SK-N-SH (cell line): ENCODE measurements at regions not wholly inside any gene's neighbourhood (a gene's known extent, or its start where the extent isn't known, plus 50 kb on each side); places are given as distances from the start of the nearest gene placed in this dataset.

Experiments used
- CTCF ChIA-PET: fragments of 300-600, 350-600 bp; formaldehyde crosslinking; extraction: SDS; loops from one replicate; lab custom pipeline; 2021; lab: Yijun Ruan, JAX
- POLR2A ChIA-PET: fragments of 350-600 bp; sonication (Branson Sonifier 250); formaldehyde crosslinking; extraction: SDS; loops from one replicate; lab custom pipeline; 2020; ENCODE audit warnings: antibody characterized with exemption, inconsistent platforms; lab: Yijun Ruan, JAX
- DNase-seq: peaks from one replicate; pipeline ENCODE4 v3.0.0; 2012
- H2AFZ ChIP-seq: fragments of 200-600 bp; sonication (generic); 2 replicates; pipeline ENCODE4 v1.8.1; 2016; ENCODE audit warnings: antibody characterized with exemption, mild to moderate bottlenecking, low read depth
- H3F3A ChIP-seq: fragments of 200-600 bp; sonication (generic); replicated peaks from 2 replicates; pipeline ENCODE3; 2016; ENCODE audit warnings: antibody characterized with exemption, mild to moderate bottlenecking; ENCODE audit not compliant: insufficient read depth
- H3K27ac ChIP-seq, 2 experiments: fragments of 200-500 bp in 1 of 2; fragments of 200-600 bp in 1 of 2; sonication (Bioruptor generic) in 1 of 2; sonication (generic), shearing (Covaris generic) in 1 of 2; 2 replicates each; pipeline versions ENCODE4 v1.5.1 to v1.6.1; 2014 to 2016; ENCODE audit warnings: low read depth in 2 of 2, inconsistent platforms in 1 of 2, low read length in 1 of 2, mild to moderate bottlenecking in 1 of 2, mixed read lengths in 1 of 2
- H3K27me3 ChIP-seq: fragments of 200-600 bp; sonication (generic), shearing (Covaris generic); 2 replicates; pipeline ENCODE4 v1.6.1; 2016; ENCODE audit warnings: mixed run types; ENCODE audit not compliant: insufficient read depth
- H3K36me3 ChIP-seq, 2 experiments: fragments of 200-500 bp in 1 of 2; fragments of 200-600 bp in 1 of 2; sonication (Bioruptor generic) in 1 of 2; sonication (generic) in 1 of 2; replicated peaks in 1 of 2; 2 replicates each; pipeline versions ENCODE3 to v1.5.1; 2014 to 2016; ENCODE audit warnings: low read length in 1 of 2, mild to moderate bottlenecking in 1 of 2; ENCODE audit not compliant: insufficient read depth in 2 of 2, control insufficient read depth in 1 of 2
- H3K4me1 ChIP-seq, 2 experiments: fragments of 200-500 bp in 1 of 2; fragments of 200-600 bp in 1 of 2; sonication (Bioruptor generic) in 1 of 2; sonication (generic), shearing (Covaris generic) in 1 of 2; 2 replicates each; pipeline versions ENCODE4 v1.5.1 to v1.6.1; 2014 to 2016; ENCODE audit warnings: low read depth in 1 of 2, low read length in 1 of 2, mixed run types in 1 of 2; ENCODE audit not compliant: insufficient read depth in 2 of 2, control insufficient read depth in 1 of 2
- H3K4me2 ChIP-seq: fragments of 200-600 bp; sonication (generic), shearing (Covaris generic); 2 replicates; pipeline ENCODE4 v1.6.1; 2017; ENCODE audit warnings: mixed run types
- H3K4me3 ChIP-seq, 2 experiments: fragments of 200-500 bp in 1 of 2; fragments of 200-600 bp in 1 of 2; sonication (Bioruptor generic) in 1 of 2; sonication (generic), shearing (Covaris generic) in 1 of 2; 2 replicates each; pipeline versions ENCODE4 v1.5.1 to v1.8.1; 2014 to 2016; ENCODE audit warnings: low read depth in 2 of 2, inconsistent platforms in 1 of 2, low read length in 1 of 2, mild to moderate bottlenecking in 1 of 2, mixed read lengths in 1 of 2, moderate library complexity in 1 of 2
- H3K79me2 ChIP-seq: fragments of 200-600 bp; sonication (generic); 2 replicates; pipeline ENCODE4 v1.8.1; 2017; ENCODE audit warnings: mild to moderate bottlenecking; ENCODE audit not compliant: insufficient read depth
- H3K9ac ChIP-seq: fragments of 200-600 bp; sonication (generic); 2 replicates; pipeline ENCODE4 v1.6.1; 2017; ENCODE audit warnings: mixed run types
- H3K9me2 ChIP-seq: fragments of 200-600 bp; sonication (generic); 2 replicates; pipeline ENCODE4 v1.6.1; 2017; ENCODE audit warnings: mixed run types
- H3K9me3 ChIP-seq: fragments of 200-600 bp; sonication (generic); 2 replicates; pipeline ENCODE4 v1.6.1; 2017; ENCODE audit warnings: mixed run types, mild to moderate bottlenecking, moderate library complexity
- H4K20me1 ChIP-seq: fragments of 200-600 bp; sonication (generic); 2 replicates; pipeline ENCODE4 v1.6.1; 2017; ENCODE audit warnings: mild to moderate bottlenecking, mixed run types; ENCODE audit not compliant: insufficient read depth
- CHD2 ChIP-seq: fragments of 150-350 bp; IDR thresholded peaks from 2 replicates; pipeline ENCODE4 v1.6.1; 2018; ENCODE audit warnings: low read length; ENCODE audit not compliant: partially characterized antibody
- ELF1 ChIP-seq: IDR thresholded peaks from 2 replicates; pipeline ENCODE4 v1.4.0; 2012
- EP300 ChIP-seq, 2 experiments: IDR thresholded peaks; 2 replicates each; pipeline versions ENCODE4 v1.4.0 to v1.6.1; 2012; ENCODE audit warnings: borderline replicate concordance in 1 of 2, low read depth in 1 of 2, low read length in 1 of 2
- EZH2phosphoT487 ChIP-seq: fragments of 200-600 bp; sonication (generic); IDR thresholded peaks from 2 replicates; pipeline ENCODE4 v1.6.1; 2017; ENCODE audit warnings: low read depth, mixed run types, mild to moderate bottlenecking, antibody characterized with exemption, moderate library complexity, borderline replicate concordance
- FOSL2 ChIP-seq: IDR thresholded peaks from 2 replicates; pipeline ENCODE4 v1.4.0; 2012; ENCODE audit warnings: low read depth, mild to moderate bottlenecking, moderate library complexity, borderline replicate concordance
- FOXJ3 ChIP-seq: sonication (generic); formaldehyde crosslinking; IDR thresholded peaks from 2 replicates; pipeline ENCODE4 v1.5.1; 2020; ENCODE audit warnings: mild to moderate bottlenecking, missing genetic modification reagents
- FOXM1 ChIP-seq: IDR thresholded peaks from 2 replicates; pipeline ENCODE4 v1.4.0; 2012; ENCODE audit warnings: low read depth, mild to moderate bottlenecking
- GABPA ChIP-seq: IDR thresholded peaks from 2 replicates; pipeline ENCODE4 v1.4.0; 2012; ENCODE audit warnings: low read depth, mild to moderate bottlenecking
- JUND ChIP-seq: IDR thresholded peaks from 2 replicates; pipeline ENCODE4 v1.4.0; 2012
- MXI1 ChIP-seq: IDR thresholded peaks from 2 replicates; pipeline ENCODE4 v1.6.1; 2012; ENCODE audit warnings: mild to moderate bottlenecking, low read depth, low read length, improper control_type of control experiment
- NFIC ChIP-seq: IDR thresholded peaks from 2 replicates; pipeline ENCODE4 v1.4.0; 2012; ENCODE audit warnings: borderline replicate concordance
- POLR2AphosphoS5 ChIP-seq: IDR thresholded peaks from 2 replicates; pipeline ENCODE4 v1.6.1; 2012; ENCODE audit warnings: low read depth, low read length
- RAD21 ChIP-seq: IDR thresholded peaks from 2 replicates; pipeline ENCODE4 v1.6.1; 2012; ENCODE audit warnings: mild to moderate bottlenecking, low read length
- RCOR1 ChIP-seq: fragments of 150-350 bp; IDR thresholded peaks from 2 replicates; pipeline ENCODE4 v1.6.1; 2017; ENCODE audit warnings: antibody characterized with exemption, low read length
- RFX5 ChIP-seq: IDR thresholded peaks from 2 replicates; pipeline ENCODE4 v1.6.1; 2012; ENCODE audit warnings: mild to moderate bottlenecking, improper control_type of control experiment, low read length
- RXRA ChIP-seq: IDR thresholded peaks from 2 replicates; pipeline ENCODE4 v1.4.0; 2012; ENCODE audit warnings: low read depth, mild to moderate bottlenecking, borderline replicate concordance
- SIN3A ChIP-seq: IDR thresholded peaks from 2 replicates; pipeline ENCODE4 v1.6.1; 2012; ENCODE audit warnings: low read depth, mild to moderate bottlenecking, low read length, moderate library complexity, borderline replicate concordance
- SMC3 ChIP-seq: IDR thresholded peaks from 2 replicates; pipeline ENCODE4 v1.6.1; 2012; ENCODE audit warnings: low read depth, low read length, improper control_type of control experiment
- TAF1 ChIP-seq: IDR thresholded peaks from 2 replicates; pipeline ENCODE4 v1.6.1; 2012; ENCODE audit warnings: low read depth, mild to moderate bottlenecking, low read length, moderate library complexity, borderline replicate concordance
- TCF12 ChIP-seq: IDR thresholded peaks from 2 replicates; pipeline ENCODE4 v1.4.0; 2012
- YY1 ChIP-seq: IDR thresholded peaks from 2 replicates; pipeline ENCODE4 v1.4.0; 2012; ENCODE audit warnings: low read depth, mild to moderate bottlenecking
- WGBS: methylation state at CpG from one replicate; pipeline ENCODE4 v1.1.6; 2017; ENCODE audit warnings: low lambda C conversion rate; 5-methylcytosine and 5-hydroxymethylcytosine counted together
- TF ChIP-seq, protein P1 (sequence below): fragments of 200-600 bp; sonication (generic); IDR thresholded peaks from 2 replicates; pipeline ENCODE4 v1.6.1; 2017; ENCODE audit warnings: antibody characterized with exemption, mild to moderate bottlenecking, moderate library complexity
- TF ChIP-seq, protein P2 (sequence below): fragments of 150-350 bp; IDR thresholded peaks from 2 replicates; pipeline ENCODE4 v1.6.1; 2016; ENCODE audit warnings: mild to moderate bottlenecking, low read depth, low read length
- TF ChIP-seq, protein P3 (sequence below): IDR thresholded peaks from 2 replicates; pipeline ENCODE4 v1.4.0; 2012; ENCODE audit warnings: low read depth
- TF ChIP-seq, protein P4 (sequence below): IDR thresholded peaks from 2 replicates; pipeline ENCODE4 v1.4.0; 2012; ENCODE audit warnings: low read depth, borderline replicate concordance
- TF ChIP-seq, protein P5 (sequence below): fragments of 150-350 bp; IDR thresholded peaks from 2 replicates; pipeline ENCODE4 v1.6.1; 2017; ENCODE audit warnings: antibody characterized with exemption, low read length, low read depth, borderline replicate concordance
- TF ChIP-seq, protein P6 (sequence below): IDR thresholded peaks from 2 replicates; pipeline ENCODE4; 2012

DNA sequence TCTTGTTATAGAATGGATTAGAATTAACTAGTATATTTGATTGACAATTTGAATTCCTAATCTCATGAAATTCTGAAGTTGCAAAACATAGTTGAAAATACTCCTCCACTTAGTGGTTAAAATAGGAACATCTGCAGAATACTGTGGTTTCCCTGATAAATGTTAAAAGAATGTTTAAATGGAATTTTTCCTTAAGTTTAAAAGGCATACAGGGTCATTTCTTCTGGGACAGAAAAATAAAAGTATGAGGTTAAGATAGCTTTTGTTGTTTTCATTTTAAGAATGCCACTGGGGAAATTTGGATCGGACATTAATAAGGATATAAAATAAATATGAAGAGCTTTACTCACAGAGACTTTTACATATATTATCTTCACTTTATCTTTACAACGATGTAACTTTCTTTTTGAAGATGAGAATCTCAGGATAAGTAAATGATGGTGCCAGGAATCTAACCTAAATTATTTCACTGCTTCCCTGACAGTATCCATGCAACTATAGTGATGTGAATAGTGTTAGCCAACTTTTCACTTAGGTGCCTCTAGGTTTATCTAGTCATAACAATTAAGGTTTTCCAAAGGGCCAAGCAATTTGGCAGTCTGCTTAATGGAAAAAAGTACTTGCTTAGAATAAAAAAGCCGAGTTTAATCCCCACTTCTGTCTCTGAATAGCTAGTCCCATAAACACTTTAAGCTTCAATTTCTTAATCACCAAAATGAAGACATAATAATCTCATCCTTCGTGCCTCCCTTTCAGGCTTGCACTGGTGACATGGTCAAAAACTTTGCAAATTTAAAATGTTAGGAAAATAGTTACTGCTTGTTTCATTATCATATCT, 151.8 kb upstream of the STK17B start:
- no peaks in the 10 kb centered on the region for H3K9me3 ChIP-seq
- no peaks in the 10 kb centered on the region for H4K20me1 ChIP-seq
- 48% methylated on average over 4 of the region's 4 CpGs for WGBS
- no peaks in the 10 kb centered on the region for H3K79me2 ChIP-seq
- H3K4me2 ChIP-seq, result peak overlapping the region; percentile 43; the same call in 1 of the 2 replicates
- H3F3A ChIP-seq, result peaks cover 17% of the 10 kb centered on the region
- DNase-seq, result no peak
- H3K4me1 ChIP-seq, result peaks cover 0 to 25% of the 10 kb centered on the region in 2 experiments
- ChIA-PET POLR2A (no interaction called here), CTCF (interaction anchor here (1.1 to 2.1 kb wide), 3 partner anchors 14 to 245 kb away, joined by 3 to 14 read pairs (median 6); no protein-coding TSS in a partner anchor)
- peak overlapping the region; percentile 64 to 86; a peak in 3 of 4 replicates for H3K27ac ChIP-seq
- peak overlapping the region; percentile 25; the same call in 1 of the 2 replicates for H3K9ac ChIP-seq
- H3K27me3 ChIP-seq, result no peaks in the 10 kb centered on the region
- no peak overlapping the region; a peak in 1 of 4 replicates for H3K4me3 ChIP-seq
- H3K9me2 ChIP-seq, result no peaks in the 10 kb centered on the region
- peaks cover 0 to 2% of the 10 kb centered on the region in 2 experiments for H3K36me3 ChIP-seq
- H2AFZ ChIP-seq, result peak overlapping the region; percentile 7; the same call in 1 of the 2 replicates
- no peak for TF ChIP-seq RCOR1
- peak in 1 of 2 experiments; percentile 51; a peak in 1 of 4 replicates for TF ChIP-seq EP300 (IDR thresholded peaks at IDR 0.05; ENCODE audit: borderline replicate concordance in 1 of 2, low read depth in 1 of 2, low read length in 1 of 2)
- no peak for TF ChIP-seq RAD21
- no peak for TF ChIP-seq MXI1
- no peak for TF ChIP-seq SIN3A
- TF ChIP-seq, protein P1, sequence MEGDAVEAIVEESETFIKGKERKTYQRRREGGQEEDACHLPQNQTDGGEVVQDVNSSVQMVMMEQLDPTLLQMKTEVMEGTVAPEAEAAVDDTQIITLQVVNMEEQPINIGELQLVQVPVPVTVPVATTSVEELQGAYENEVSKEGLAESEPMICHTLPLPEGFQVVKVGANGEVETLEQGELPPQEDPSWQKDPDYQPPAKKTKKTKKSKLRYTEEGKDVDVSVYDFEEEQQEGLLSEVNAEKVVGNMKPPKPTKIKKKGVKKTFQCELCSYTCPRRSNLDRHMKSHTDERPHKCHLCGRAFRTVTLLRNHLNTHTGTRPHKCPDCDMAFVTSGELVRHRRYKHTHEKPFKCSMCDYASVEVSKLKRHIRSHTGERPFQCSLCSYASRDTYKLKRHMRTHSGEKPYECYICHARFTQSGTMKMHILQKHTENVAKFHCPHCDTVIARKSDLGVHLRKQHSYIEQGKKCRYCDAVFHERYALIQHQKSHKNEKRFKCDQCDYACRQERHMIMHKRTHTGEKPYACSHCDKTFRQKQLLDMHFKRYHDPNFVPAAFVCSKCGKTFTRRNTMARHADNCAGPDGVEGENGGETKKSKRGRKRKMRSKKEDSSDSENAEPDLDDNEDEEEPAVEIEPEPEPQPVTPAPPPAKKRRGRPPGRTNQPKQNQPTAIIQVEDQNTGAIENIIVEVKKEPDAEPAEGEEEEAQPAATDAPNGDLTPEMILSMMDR, result no peak
- TF ChIP-seq FOSL2, result peak; percentile 48; the same call in 1 of the 2 replicates
- no peak for TF ChIP-seq GABPA
- TF ChIP-seq TAF1, result no peak
- TF ChIP-seq FOXM1, result 0 out of 2 replicates have a peak, but pooled peaks have one; percentile 51
- no peak for TF ChIP-seq CHD2
- no peak for TF ChIP-seq FOXJ3 (CRISPR knock-in tag)
- peak; percentile 74 for TF ChIP-seq TCF12
- no peak for TF ChIP-seq YY1
- no peak for TF ChIP-seq SMC3
- TF ChIP-seq, protein P2, sequence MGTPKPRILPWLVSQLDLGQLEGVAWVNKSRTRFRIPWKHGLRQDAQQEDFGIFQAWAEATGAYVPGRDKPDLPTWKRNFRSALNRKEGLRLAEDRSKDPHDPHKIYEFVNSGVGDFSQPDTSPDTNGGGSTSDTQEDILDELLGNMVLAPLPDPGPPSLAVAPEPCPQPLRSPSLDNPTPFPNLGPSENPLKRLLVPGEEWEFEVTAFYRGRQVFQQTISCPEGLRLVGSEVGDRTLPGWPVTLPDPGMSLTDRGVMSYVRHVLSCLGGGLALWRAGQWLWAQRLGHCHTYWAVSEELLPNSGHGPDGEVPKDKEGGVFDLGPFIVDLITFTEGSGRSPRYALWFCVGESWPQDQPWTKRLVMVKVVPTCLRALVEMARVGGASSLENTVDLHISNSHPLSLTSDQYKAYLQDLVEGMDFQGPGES, result no peak
- TF ChIP-seq, protein P3, sequence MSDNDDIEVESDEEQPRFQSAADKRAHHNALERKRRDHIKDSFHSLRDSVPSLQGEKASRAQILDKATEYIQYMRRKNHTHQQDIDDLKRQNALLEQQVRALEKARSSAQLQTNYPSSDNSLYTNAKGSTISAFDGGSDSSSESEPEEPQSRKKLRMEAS, result no peak
- TF ChIP-seq POLR2AphosphoS5, result peak; percentile 17; the same call in 1 of the 2 replicates
- TF ChIP-seq ELF1, result no peak
- no peak for TF ChIP-seq NFIC
- TF ChIP-seq, protein P4, sequence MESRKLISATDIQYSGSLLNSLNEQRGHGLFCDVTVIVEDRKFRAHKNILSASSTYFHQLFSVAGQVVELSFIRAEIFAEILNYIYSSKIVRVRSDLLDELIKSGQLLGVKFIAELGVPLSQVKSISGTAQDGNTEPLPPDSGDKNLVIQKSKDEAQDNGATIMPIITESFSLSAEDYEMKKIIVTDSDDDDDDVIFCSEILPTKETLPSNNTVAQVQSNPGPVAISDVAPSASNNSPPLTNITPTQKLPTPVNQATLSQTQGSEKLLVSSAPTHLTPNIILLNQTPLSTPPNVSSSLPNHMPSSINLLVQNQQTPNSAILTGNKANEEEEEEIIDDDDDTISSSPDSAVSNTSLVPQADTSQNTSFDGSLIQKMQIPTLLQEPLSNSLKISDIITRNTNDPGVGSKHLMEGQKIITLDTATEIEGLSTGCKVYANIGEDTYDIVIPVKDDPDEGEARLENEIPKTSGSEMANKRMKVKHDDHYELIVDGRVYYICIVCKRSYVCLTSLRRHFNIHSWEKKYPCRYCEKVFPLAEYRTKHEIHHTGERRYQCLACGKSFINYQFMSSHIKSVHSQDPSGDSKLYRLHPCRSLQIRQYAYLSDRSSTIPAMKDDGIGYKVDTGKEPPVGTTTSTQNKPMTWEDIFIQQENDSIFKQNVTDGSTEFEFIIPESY, result no peak
- TF ChIP-seq EZH2phosphoT487, result no peak
- TF ChIP-seq JUND, result peak; percentile 53
- TF ChIP-seq, protein P5, sequence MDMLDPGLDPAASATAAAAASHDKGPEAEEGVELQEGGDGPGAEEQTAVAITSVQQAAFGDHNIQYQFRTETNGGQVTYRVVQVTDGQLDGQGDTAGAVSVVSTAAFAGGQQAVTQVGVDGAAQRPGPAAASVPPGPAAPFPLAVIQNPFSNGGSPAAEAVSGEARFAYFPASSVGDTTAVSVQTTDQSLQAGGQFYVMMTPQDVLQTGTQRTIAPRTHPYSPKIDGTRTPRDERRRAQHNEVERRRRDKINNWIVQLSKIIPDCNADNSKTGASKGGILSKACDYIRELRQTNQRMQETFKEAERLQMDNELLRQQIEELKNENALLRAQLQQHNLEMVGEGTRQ, result no peak
- TF ChIP-seq RFX5, result no peak
- TF ChIP-seq, protein P6, sequence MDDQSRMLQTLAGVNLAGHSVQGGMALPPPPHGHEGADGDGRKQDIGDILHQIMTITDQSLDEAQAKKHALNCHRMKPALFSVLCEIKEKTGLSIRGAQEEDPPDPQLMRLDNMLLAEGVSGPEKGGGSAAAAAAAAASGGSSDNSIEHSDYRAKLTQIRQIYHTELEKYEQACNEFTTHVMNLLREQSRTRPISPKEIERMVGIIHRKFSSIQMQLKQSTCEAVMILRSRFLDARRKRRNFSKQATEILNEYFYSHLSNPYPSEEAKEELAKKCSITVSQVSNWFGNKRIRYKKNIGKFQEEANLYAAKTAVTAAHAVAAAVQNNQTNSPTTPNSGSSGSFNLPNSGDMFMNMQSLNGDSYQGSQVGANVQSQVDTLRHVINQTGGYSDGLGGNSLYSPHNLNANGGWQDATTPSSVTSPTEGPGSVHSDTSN, result peak; percentile 35; the same call in 1 of the 2 replicates
- 0 out of 2 replicates have a peak, but pooled peaks have one; percentile 36 for TF ChIP-seq RXRA
